NOMO-1 treated with DMSO at 0.1 percent for 48 hours (cell line): ENCODE measurements at regions not wholly inside any gene's neighbourhood (a gene's known extent, or its start where the extent isn't known, plus 50 kb on each side); places are given as distances from the start of the nearest gene placed in this dataset.

Experiments
- DNase-seq: peaks from one replicate; lab custom pipeline; 2025; ENCODE audit not compliant: unreplicated experiment; lab: John Stamatoyannopoulos, UW

DNA sequence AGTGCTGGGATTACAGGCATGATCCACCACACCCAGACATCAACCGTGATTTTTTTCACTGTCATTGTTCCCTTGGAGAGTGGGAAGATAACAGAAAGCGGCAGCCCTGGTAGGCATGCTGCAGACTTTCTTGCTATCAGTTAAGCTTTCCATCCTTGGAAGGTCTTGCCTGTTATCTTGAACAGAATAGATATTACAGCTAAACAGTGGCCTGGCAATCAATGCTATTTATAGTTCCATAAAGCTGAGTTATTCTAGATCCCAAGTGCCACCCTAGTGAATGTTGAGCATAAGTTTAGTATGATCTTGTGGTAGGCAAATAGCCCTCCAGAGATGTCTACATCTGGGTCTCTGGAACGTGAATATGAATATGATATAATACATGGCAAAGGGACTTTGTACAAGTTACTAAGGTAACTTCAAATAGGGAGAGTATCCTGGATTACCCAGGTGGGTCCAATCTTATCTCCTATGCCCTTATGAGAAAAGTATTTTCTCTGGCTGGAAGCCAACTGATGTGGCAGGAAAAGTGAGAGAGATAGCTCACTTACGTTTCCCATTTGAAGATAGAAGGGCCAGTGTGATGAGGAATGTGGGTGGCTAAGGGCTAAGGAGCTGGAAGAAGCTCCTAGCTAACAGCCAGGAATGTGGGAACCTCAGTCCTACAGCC is 609.1 kb upstream of the IGFBP3 start:
- no peak for DNase-seq

DNA sequence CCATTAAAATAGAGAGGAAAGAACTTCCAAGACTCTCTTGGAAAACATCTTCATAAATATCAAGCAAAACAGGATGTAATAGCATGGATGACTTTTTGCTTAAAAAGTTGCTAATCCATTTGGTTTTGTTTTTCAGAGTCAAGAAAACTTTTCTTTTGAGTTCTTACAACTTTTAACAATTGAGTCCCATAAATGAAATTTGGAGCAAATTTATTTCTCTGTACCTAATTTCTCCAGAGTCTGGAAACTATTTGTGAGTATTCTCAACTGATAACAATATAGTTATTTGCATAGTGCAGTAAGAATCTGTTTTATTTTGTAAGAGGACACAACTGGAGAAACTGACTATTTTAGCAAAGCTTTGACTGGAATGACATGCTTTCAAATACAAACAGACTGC is 606.3 kb upstream of the IGFBP3 start:
- no peak for DNase-seq

- no peak for DNase-seq
These were observed 604.8 kb upstream of the IGFBP3 start for GRCh38 chr7:46525876-46526275.

GRCh38 chr7:46524350-46524749 is 603.3 kb upstream of the IGFBP3 start:
- no peak for DNase-seq

- no peak for DNase-seq
These were observed 601.4 kb upstream of the IGFBP3 start for GRCh38 chr7:46522354-46522906.

GRCh38 chr7:46518713-46519112 is 597.6 kb upstream of the IGFBP3 start:
- no peak for DNase-seq

DNA sequence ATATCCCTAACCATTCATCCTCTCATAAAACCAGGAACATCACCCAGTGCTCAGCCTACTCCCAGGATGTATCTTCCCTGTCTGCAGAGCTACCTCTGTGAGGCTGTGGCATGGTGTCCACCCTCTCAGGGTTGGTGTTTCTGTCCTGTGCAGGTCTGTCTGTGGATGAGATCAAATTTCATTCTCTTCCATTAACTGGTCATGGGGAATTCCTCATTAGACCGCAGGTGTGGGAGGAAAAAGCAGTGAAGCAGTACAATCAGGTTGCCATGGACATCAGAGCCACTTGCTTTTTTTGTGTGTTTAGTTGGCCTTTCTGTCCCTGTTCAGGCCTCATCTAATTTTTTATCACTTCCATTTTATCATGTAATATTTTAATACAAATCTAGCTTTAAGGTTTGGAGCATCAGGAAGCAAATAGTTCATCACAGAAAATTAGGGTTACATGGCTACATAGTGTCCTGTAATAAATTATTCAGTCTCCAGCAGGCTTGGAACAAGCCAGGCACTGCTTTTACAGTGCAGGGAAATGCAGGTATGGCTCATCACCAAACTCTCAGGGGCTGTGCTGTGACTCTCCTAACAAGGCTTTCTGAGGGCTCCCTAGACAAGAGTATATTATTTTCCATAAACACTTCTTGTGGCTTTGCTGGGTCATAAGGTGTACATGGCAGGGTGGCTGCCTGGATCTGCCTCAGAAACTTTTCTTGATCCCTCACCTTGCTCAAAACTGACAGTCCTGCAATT is 594.9 kb upstream of the IGFBP3 start:
- DNase-seq: no peak

DNA sequence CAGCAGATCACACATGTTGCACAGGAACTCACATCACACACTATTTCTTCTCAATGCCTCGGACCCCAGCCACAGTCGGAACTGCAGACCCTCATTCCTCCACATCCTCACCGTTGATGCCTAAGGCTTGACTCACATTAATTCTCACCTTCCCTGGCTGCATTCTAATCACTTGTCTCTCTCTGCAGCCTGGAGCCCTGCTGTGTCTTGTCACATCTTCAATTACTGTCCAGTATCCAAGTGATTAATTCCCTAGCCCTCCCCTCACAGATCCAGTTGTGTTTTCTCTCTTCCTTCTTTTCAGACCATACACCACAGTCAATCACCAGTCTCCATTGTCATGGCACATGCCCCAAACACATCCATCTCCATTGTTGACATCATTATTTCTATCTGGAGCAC is 592.4 kb upstream of the IGFBP3 start:
- no peak for DNase-seq

DNA sequence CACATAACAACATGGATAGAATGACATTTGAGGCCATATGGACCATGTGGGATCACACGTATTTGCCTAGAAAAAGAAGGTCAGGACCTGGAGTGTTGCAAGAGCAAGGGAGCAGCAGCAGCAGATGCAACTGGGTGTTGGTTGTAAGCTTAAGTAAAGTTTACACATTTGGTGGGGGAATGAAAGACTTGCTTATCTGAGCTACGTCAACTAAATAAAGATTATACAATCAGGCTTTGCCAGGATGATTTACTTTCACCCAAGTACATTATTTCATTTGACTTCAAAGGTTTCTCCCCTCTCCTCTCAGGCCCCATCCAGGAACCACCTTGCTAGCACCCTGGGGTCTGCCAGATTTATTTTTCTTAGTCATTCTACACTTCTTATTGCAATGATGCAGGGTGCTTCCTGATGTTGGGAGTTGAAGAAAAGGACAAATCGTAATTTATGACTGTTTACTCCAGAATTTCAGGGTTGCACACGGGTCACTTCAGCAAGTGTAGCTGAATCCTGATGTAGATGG is 591.9 kb upstream of the IGFBP3 start:
- no peak for DNase-seq

DNA sequence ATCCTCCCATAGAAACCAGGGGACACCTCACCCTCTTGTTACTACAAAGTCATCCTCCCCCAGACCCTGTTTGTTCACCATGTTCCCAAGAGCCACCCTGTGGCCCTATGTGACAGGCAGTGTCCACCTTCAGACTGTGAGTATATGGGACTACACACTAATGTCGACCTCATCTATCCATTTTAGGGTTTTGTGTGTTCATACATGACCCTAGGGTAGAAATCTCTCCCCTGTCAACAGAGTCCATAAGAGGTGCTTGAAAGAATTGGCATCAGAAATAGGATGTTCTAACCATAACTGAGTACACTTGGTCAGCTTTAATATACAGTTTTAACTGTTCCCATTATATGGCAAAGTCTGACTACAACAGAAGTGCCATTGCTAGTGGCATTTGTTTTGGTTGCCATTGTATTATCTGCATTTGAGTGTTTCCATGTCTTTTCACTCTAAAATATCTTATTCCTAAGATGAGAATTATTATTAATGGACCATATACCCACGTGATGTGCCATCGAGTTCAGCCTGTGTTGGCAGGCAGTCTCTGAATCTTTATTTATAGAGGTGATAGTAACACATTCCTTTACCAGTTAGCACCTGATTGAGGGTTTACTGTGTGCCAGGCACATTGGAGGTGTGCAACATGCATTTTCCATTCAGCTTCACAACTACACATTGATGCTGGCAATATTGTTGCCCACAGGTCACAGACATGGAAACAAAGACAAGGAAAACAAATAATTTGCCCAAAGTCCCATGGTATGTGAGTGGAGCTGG is 590.6 kb upstream of the IGFBP3 start:
- no peak for DNase-seq

- no peak for DNase-seq
These were observed 587.5 kb upstream of the IGFBP3 start for GRCh38 chr7:46508583-46508982.

DNA sequence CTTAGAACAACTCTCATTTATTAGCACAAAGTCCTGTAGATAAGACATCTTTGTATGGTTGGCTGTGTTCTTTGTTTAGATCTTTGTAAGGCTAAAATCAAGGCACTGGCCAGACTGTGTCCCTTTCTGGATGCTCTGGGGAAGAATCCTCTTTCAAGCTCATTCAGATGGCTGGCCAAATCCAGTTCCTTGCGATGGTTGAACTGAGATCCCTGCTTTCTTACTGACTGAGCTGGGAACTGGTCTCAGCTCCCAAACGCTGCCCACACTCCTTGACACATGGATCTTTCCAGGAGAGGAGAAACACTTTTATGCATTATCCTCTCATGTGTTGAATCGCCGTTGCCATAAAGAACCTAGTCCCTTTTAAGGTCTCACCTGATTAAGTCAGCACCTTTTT is 586.5 kb upstream of the IGFBP3 start:
- no peak for DNase-seq

GRCh38 chr7:46494441-46494840 is 573.4 kb upstream of the IGFBP3 start:
- DNase-seq: no peak

GRCh38 chr7:46494028-46494427 is 573.0 kb upstream of the IGFBP3 start:
- DNase-seq: no peak

- DNase-seq: no peak
These were observed 572.1 kb upstream of the IGFBP3 start for GRCh38 chr7:46493196-46493595.

- no peak for DNase-seq
These were observed 571.4 kb upstream of the IGFBP3 start for GRCh38 chr7:46492466-46492865.

GRCh38 chr7:46490406-46490805 is 569.3 kb upstream of the IGFBP3 start:
- DNase-seq: no peak

DNA sequence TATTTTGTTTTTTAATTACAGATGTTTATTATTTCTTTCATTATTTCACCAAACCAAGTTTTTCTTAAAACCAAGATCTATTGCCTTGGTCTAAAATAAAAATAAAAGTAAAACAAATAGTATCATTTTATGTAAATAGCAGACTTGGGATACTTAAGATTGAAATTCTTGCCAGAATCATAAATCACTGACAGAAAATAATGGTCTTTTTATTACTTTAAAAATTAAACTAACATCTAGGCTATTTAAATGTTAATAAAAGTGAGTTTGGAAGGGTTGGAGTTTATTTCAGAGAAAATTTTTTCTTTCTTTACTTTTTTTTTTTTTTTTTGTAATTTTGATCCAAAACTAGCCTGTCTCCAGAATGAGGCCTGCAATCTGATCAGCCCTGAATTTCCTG is 568.0 kb upstream of the IGFBP3 start:
- DNase-seq: no peak

DNA sequence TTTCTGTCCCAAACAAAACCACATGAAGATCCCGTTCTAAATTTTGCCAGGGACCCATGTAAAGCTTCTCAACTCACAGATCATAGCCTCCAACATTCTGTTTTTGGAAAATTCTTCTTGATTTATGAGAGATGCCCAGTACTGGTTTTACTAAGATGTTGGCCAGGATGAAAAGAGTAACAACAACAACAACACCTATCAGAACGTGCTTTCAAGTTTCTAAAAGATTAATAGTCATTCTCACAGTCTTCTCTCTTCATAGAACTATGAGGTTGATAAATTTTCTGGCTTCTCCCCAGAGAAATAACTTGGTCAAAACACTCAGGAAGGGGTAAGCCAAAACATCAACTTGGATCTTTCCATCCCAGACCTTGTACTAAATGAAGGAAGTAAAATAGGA is 567.5 kb upstream of the IGFBP3 start:
- no peak for DNase-seq

- DNase-seq: no peak
These were observed 565.5 kb upstream of the IGFBP3 start for GRCh38 chr7:46486256-46487206.
